GM18907 (cell line): ENCODE measurements at regions not wholly inside any gene's neighbourhood (a gene's known extent, or its start where the extent isn't known, plus 50 kb on each side); places are given as distances from the start of the nearest gene placed in this dataset.

Experiments used
- ATAC-seq: cut with Tn5 transposase; IDR thresholded peaks from one replicate; pipeline ENCODE4 v1.9.1; 2021; ENCODE audit warnings: mild to moderate bottlenecking, moderate library complexity; ENCODE audit not compliant: unreplicated experiment

DNA sequence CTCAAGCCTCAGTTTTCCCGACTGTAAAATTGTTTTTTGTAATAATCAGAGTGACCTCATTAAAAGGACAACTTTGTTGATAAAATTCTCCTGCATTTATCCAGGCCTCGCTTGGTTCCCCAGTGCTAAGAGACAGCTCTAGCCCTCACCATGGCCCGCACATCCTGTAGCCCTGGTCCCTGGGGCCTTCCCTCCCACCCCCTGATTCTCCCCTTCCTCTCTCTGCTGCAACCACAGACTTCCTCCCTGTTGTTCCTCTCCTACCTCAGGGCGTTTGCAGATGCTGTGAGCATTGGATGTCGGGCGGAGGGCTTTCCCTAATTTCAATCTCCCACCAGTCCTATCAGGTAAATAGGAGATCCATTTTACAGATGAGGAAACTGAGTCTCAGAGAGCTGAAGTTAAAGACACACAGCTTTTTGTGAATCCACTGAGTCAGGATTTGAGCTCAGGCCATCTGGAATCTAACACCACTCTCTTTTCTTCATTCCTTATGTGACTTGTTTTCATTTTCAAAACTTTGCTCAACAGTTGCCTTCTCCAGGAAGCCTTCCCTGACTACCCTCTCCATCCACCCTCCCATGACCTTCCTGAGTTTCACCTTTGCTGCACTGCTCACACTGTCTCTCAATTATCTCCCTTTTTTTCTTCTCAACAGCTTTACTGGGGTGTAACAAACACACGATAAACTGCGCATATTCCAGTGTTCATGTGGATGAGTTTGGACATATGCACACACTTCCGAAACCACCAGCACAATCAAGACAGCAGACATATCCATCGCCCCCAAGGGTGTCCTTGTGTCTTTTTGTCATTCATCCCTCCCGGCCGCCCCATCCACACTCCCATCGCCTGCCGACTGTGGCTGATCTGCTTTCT is 107.1 kb downstream of the CEBPB start:
- no peak for ATAC-seq

DNA sequence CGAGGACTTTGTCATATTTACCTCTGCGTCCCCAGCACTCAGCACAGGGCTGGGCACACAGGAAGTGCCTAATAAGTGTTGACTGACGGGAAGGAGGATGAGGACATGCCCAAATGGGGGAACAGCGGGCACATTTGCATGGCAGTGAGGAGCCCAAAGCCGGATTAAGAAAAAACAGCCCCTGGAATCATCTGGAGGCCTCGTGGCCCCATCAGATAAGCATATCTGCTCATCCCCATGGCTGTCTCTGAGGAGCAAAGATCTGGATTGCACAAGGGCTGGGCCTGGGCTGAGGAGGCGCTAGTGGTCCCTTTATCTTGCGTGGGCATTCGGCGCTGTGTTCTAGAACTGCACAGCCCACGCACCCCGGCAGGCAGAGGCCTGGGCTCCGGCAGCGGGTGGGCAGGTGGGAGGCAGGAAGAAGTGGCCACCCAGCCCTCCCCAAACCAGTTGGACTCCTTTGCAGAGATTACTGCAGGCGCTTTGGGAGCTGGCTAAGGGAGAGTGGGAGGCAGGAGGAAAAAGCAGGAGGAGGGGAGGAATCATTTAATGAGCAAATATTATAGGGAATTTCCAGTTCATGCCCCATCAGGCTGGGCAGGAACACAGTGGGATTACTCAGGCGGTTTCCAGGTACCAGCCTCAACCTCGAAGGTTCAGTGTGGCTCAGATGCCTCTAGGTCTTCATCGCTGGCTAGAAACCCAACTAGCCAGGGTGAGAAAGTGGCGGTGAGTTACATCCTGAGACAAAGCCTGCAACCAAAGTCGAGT is 108.1 kb downstream of the CEBPB start:
- no peak for ATAC-seq

DNA sequence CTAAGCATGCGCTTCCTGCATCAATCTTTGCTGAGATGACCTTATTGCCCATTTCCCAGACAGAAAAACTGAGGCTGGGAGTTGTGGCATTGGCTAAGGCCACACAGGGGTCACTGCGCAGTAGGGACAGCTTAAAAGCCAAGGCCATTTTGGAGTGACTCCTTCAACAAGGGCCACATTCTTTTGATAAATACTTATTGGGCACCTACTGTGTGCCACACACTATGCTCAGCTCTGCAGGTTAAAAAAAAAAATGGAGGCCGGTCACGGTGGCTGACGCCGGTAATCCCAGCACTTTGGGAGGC is 108.6 kb downstream of the CEBPB start:
- ATAC-seq = no peak

DNA sequence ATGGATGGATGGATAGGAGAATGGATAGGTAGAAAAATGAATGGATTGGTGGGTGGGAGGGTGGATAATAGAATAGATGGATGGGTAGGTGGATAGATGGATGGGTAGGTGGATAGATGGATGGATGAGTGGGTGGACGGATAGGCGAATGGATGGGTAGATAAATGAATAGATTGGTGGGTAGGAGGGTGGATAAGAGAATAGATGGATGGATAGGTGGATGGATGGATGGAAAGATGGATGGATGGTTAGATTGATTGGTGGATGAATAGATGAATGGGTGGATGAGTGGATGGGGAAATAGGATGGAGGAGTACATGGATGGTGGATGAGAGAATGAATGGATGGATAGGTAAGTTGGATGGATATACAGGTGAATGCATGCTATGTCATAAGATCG is 110.5 kb downstream of the CEBPB start:
- no peak for ATAC-seq

DNA sequence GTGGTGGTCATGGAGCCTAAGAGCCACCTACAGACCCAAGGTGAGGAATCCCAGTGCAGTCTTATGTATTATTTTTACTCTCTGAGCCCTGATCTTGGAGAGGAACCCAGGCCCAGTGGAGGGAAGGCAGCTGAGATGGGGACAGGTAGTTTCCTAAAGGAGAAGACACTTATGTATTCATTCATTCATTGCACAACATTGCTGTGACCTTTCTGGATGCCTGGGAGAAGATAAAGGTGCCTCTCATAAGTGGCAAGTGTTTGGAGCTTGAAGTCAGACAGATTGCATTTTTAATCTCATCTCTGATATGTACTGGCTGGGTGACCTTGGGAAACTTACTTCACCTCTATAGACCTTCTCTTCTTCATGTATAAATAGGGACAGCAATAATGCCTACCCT is 111.1 kb downstream of the CEBPB start:
- no peak for ATAC-seq

DNA sequence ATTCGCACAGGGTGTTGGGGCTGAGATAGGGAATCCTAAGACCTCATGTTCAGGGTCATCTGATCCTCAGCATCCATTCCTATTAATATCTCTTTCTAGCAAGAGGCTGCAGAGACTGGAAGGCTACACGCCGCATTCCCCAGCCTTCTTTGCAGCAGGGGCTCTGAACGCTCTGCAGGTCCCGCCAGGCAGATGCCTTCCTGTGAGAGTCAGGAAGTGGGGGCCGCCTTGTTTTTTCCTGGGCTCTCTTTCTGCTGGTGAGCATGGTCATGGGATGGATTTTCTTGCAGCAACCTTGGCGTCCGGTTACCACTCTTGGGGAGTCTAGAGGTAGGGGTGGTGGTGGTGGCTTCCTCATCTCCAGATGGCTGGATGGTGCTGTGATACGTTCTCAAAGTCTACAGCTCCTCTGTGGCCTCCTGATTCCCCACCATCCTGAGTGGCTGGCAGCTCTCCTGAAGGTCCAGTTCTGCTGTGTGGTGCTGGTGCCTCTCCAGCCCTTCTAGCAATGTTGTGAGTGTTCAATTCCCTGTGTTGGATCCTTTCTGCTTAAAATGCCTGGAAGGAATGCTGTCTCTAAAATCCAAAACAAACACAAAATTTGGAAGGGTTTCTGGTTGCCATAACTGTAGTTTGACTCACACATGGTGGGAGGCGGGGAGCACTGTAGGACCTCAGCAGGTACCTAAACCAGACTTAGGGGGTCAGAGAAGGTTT is 111.9 kb downstream of the CEBPB start:
- no peak for ATAC-seq

DNA sequence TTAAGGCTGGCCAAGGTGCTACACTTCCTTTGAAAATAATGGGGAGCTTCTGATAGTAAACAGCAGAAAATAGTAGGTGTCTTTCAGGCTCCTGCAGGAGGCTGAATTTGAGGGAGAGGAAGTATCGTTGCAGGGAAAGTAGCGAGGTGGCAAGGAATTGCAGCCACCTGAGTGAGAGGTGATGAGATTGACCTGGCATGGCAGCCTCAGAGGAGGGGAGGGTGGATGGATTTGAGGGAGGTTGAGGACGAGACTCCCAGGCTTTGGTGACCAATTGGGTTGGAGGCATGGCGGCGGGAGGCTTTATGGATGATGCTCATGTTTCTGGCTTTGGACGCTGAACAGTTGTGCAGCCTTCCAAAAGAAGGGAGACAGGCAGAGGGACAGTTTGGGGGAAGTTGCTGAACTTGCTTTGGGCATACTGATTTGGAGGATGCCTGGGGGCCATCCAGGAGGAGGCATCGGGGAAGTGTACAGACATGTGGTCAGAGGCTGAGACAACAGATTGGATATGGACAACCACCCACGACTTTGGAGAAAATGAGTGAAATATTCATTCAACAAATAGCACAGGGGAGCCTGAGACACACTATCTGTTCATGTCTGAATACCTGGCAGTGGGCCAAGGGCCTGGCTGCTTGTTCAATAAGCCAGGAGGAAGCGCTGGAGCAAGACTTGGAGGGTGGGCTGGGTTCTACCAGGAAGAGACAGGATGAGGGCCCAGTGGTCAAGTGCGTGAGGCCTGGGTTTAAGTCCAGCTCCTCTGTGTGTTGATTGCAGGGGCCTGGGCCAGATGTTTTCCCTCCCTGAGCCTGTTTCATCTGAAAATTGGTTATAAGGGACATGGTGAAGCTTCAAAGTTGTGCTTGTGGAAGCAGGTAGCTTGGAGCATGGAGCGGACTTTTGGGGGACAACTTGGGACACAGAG is 113.2 kb downstream of the CEBPB start:
- ATAC-seq = no peak

DNA sequence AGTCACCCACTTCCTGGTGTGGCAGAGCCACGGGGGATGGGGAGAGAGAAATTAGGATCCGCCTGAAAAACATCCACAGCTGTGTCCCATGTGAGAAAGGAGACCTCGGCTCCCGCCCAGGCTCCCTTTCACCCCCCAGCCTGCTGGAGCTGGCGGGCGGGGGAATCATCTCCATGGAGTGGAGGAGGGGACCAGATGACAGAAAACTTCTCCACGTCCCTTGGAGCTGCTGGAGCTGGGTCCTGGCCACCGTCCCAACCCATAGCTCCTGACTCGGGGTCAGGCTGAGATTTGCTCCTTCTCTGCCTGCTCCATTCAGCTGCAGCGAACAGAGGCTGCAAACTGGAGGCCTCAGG is 113.8 kb downstream of the CEBPB start:
- ATAC-seq = no peak

DNA sequence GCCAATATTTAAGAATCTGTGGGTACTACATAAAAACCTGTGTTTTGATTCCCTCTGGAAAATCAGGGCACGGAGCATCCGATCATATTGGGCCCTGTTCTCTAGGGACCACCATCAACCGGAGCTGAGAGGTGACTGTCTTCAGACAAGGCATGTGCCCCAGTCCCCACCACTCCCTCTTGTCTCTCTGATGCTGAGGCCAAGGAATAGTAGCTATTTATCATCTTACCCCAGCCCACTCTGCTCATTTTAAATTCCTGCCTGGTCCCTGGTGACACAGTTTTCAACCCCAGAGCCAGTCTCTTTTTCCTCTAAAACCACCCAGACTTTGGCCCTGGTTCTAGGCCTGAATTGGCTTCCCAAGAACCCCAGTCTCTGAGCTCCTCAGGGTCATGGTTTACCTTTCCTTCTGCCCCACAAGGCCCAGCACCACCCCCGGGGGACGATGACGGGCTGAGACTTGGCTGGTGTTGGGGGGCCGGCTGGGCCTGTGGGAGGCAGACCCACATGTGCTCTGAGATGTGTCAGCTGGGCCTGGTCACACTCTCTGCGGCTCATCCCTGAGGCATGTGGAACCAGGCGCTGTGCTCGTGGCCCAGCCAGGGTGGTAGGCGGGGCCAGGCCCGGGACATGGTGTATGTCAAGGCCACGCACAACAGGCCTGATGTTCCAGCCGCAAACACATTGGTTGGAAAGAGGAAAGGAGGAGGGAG is 114.4 kb downstream of the CEBPB start:
- no peak for ATAC-seq

DNA sequence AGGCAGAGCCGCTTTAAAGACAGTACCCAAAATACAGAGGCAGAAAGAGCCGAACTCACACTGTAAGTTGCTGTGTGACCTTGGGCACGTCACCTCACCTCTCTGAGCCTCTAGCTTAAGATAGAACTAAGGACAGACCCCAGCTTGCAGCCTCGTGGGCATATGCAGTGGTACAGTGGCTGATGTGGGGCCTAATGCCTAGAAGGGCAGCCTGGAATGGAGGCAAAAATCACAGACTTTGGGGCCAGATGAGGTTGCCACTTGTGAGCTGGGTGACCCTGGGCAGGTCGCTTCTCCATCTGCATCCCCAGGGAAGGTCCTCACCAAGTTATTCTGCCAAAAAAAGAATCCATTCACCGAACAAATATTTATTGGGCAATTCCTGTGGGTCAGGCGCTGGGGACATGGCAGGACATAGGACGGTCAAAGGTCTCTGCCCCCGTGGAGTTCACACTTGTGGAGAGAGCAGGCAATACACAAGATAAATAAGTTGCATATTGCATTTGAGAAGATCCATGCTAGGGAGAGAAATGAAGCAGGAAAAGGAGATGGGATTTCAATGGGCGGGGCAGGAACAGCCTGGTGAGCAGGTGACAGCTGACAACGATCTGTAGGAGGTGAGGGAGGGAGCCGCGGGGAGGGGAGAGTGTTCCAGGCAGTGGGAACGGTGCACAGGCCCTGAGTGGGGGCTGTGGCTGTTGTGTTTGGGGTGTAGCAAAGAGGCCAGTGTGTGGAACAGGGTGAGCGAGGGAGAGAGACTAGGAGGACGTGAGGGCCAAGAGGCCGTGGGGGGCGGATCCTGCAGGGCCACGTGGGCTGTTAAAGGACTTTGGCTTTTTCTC is 115.2 kb downstream of the CEBPB start:
- no peak for ATAC-seq

DNA sequence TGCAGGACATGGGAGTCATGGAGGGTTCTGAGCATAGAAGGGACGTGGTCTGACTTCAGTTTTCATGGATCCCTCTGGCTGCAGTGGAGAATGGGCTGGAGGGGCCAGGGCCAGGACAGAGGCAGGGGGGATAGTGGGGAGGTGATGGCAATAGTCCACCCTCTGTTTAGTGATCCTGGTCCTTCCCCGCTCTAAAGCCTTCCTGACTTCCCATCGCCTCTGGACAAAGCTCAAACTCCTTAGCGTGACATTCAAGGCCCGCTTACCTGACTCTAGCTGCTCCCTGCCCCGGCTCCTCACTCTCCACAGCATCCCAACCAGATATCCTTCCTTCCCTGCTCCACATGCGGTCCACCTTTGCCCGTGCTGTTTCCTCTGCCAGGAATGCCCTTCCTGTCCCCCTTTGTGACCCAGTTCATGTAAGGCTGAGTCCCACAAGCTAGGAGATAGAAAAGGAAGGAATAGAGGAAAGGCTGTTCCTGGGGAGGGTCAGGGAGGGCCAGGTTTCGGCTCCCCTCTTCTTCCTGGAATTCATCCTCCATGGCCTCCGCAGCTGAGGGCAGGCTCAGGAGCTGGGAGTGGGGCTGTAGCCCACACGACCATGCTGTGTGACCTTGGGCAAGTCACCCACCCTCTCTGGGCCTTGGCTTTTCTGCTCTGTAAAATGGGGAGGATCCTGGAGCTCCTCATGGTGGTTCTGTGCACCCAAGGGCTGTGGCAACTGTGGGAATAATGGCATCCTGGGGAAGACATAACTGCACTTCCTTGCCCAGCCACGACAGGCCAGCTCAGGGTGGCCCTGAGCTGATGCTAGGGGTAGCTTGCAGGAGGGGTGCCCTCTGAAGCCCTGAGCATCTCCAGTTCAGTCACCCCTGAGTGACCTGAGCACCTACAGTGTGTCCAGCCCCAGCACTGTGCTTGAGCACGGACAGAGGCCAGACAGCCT is 116.1 kb downstream of the CEBPB start:
- no peak for ATAC-seq

DNA sequence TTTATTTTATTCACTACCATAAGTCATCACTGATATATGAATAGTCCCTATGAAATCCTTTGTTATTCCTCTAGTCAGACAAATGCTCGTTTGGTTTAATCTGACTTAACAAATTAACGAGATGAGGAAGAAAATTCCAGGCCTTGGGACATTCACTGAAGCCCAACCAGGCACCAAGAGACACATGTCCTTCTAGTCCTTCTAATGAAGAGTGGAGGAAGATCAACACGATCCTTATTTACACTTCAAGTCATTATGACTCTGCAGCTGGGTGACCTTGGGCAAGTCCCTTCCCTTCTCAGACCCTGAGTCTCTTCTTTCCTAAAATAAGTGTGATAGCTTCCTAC is 117.5 kb downstream of the CEBPB start:
- ATAC-seq = no peak

DNA sequence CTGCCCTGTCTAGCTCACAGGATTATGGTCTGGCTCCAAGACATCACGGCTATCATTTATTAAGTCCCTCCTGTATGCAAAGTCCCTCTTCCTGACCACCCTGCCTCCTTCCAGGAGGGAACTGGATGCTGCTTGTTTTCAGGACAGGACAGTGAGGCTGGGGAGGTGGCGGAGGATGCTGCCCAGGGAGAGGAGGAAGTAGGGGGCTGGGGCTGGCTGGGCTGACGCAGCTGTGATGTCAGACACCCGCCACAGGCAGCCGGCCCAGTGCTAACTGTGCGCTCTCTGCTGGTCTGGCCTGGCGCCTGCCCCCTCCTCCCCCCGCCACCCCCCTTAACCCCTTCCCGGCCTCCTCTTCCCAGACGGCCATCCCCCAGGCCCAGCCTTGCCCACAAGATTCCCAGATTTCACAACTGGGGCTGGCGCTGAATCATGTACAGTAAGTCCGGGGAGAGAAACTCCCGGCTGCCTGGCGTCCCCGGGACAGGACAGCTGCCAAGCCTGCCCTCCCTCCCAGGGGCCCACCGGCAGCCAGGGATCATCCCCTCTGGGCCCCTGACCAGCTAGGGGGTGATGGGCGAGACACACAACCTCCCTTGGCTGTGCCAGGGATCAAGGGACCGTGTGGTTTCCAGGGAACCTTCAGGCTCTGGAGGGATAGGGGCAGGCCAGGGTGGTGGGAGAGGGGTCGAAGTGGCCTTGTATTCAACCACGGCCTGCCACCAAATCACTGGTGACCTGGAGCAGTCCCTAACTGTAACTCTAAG is 118.1 kb downstream of the CEBPB start:
- ATAC-seq = no peak

DNA sequence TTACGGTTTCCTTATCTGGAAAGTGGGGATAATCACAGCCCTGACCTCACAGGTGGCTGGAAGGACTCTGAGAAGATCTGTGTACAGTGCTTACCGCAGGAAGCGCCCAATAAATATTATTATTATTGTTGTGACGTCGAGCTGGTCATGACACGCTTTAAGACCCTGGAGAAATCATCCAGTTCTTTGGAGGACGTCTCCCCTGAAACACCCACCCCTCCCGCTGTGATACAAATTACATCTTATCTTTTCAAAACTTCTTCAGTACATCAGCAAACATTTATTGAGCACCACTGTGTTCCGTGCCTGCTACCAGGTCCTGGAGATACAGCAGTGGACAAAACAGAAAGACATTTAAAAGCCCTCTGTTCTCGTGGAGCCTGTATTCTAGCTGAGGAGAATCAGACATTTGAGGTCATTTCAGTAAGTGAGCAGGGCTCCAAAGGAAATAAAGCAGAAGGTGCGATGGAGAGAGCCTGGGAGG is 118.7 kb downstream of the CEBPB start:
- no peak for ATAC-seq

DNA sequence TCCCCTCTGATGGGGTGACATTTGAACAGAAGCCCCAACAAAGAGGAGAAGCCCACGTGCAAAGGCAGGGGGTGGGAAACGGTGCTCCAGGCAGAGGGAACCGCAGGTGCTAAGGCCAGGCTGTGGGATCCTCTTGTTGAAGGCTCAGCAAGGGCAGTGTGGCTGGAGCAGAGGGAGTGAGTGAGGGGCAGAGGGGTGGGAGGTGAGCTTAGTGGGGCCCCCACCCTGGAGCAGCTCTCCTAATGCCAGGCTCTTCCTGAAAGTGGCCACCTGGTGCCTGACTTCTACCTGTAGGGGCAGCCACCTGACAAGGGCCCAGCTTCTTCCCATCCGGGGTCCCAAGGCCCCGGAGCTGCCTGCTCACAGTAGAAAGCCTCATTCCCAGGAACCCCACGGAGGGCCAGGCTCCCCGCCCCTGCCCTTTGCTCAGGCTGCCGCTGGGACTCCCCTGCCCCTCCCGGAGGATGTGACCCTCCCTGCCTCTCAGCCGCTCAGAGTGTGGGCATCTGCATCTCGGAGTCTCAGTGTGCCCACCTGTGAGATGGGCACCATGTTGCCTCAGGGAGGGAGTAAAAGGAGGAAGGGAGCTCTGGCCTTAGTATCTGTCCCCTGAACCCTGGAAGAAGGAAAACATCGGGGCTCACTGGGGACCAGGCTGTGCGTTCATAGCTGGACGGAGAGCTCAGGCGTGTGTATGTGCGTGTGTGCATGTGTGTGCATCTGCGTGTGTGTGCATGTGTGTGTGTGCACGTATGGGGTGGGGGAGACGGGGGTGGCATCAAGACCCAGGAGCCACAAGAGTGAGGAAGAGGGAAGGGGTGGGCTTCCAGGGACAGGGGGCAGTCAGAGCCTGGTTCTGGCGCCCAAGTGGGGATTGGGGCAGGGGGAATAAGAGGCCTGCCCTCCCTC is 119.4 kb downstream of the CEBPB start:
- ATAC-seq = no peak

DNA sequence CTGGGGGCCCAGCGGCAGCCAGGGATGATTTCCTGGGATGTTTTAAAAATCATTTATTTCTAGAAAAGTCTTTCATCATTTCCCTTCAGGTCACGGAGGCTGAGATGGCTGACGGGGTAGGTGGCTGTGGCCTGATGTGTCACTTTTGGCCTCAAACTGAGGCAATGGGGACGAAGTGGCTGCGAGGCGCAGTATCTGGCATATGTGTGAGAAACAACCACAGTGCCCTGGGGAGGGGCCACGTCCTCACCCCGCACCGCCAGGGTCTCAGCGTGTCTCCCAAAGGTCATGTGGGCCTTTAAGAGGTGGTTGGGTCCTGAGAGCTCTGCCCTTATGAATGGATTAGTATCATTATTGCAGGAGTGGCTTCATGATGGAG is 120.0 kb downstream of the CEBPB start:
- ATAC-seq = no peak
